ENCODE measurements at regions not wholly inside any gene's neighbourhood (a gene's known extent, or its start where the extent isn't known, plus 50 kb on each side); places are given as distances from the start of the nearest gene placed in this dataset.
A peak's percentile ranks its signal among the peaks of the same experiment; 100 is the strongest.

DNA sequence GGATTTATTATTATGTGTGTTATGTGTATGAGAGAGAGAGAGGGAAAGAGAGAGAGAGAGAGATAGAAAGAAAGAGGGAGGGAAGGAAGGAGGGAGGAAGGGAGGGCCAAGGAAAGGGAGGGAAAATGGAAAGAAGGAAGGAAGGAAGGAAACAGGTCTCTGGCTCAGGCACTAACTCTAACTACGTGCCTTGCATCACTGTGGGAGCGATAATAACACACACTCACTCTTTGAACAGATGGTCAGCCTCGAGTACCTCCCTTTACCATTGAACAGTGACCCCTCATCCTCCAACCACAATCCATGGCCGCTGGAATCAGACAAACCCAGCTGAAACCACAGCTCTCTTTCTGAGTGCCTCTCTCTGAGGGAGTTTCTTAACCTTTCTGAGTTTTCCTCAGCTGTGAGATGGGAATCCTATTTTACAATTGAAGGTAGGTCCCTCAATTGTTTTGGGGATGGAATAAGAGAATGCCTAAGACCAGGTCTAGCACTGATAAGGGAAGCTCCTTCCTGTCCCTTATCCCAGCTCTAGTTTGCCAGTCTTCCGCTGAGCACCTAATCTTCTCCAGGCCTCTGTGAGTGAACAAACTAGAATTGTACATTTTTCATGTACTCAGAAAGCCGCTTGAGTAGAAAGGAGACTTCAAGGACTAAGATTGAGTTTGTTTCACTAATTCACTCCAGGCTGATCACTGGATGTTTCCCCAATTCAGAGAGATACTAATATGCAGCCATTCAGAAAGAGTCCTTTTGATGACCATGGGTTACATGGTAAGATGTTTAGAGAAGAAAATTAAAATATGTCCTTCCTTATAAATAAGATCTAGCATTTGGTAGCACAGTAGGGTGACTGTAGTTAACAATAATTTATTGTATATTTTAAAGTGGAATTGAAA lies 62.8 kb downstream of the IRF2BP2 start:
- H3K27me3 Mint-ChIP-seq (ENCODE audit: insufficient read depth): peaks cover 10% of the 10 kb centered on the region
- TF ChIP-seq CTCF (IDR thresholded peaks at IDR 0.05): no peak
- DNase-seq: no peak
- H3K4me3 Mint-ChIP-seq: no peak overlapping the region
- no peak overlapping the region for H3K27ac Mint-ChIP-seq
- H3K9me3 Mint-ChIP-seq: no peaks in the 10 kb centered on the region
- peaks cover 26% of the 10 kb centered on the region for H3K4me1 Mint-ChIP-seq (ENCODE audit: low read depth)
- H3K36me3 Mint-ChIP-seq (ENCODE audit: low read depth): no peaks in the 10 kb centered on the region

DNA sequence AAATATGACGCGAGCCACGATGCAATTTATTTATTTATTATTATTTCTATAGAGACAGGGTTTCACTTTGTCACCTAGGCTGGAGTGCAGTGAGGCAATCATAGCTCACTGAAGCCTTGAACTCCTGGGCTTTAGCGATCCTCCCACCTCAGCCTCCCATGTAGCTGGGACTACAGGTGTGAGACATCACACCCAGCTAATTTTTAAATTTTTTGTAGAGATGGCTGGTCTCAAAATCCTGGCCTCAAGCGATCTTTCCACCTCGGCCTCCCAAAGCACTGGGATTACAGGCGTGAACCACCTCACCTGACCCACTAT lies 63.6 kb downstream of the IRF2BP2 start:
- TF ChIP-seq CTCF (IDR thresholded peaks at IDR 0.05): no peak
- Mint-ChIP-seq H3K36me3 (ENCODE audit: low read depth) (no peaks in the 10 kb centered on the region), H3K9me3 (no peaks in the 10 kb centered on the region), H3K27me3 (ENCODE audit: insufficient read depth) (peaks cover 10% of the 10 kb centered on the region), H3K27ac (no peak overlapping the region), H3K4me1 (ENCODE audit: low read depth) (peaks cover 33% of the 10 kb centered on the region), H3K4me3 (no peak overlapping the region)
- DNase-seq: no peak

DNA sequence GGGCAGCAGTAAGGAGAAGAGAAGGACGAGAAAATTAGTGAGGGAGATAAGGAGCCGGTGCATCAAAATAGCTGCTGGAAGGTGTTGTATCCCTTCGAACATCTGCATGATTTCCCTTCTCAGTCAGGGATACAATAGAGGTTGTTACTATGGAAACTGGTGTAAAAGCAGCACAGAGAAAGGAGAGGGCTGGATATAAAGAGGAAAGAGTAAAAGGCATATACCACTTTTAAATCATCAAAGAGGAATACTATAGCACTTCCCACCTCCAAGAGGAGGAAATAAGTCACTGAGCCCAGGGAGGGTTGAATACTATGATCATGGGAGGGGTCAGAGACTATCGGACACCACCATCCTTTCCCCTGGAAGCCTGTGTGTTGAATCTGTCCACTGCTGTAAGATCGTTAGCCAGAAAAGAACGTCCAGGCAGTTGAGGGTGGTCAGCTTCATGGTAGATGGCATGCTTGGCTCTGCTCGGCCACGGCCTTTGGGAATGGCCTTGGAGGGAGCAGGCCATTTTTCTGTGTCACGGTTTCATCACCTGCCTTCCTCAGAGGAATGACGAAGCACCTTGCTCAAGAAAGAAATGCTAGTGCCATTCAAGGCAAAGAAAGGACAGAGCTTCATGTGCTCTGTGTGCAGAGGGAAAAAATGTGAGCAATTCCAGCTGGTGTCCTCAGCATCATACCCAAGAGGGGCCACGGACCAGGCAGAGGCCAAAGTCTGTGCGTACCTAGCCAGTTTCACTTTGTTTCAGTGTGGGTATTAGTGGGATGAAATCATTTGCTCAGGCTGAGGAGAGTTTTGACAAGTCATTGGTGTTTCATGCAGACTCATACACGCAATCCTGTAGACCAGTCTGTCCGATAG lies 64.2 kb downstream of the IRF2BP2 start:
- H3K4me1 Mint-ChIP-seq (ENCODE audit: low read depth): peaks cover 34% of the 10 kb centered on the region

GRCh38 chr1:234544087-234544579 lies 65.2 kb upstream of the TARBP1 start:
- H3K9me3 Mint-ChIP-seq: no peaks in the 10 kb centered on the region
- peak overlapping the region; percentile 56 for H3K4me3 Mint-ChIP-seq
- peaks cover 34% of the 10 kb centered on the region for H3K4me1 Mint-ChIP-seq (ENCODE audit: low read depth)
- H3K27ac Mint-ChIP-seq: peak overlapping the region; percentile 90
- DNase-seq: peak; percentile 91
- TF ChIP-seq CTCF (IDR thresholded peaks at IDR 0.05): no peak
- no peaks in the 10 kb centered on the region for H3K36me3 Mint-ChIP-seq (ENCODE audit: low read depth)
- peaks cover 6% of the 10 kb centered on the region for H3K27me3 Mint-ChIP-seq (ENCODE audit: insufficient read depth)

More for the DNA sequence above, 64.2 kb downstream of the IRF2BP2 start:
- H3K27ac Mint-ChIP-seq: peak overlapping the region; percentile 90; the same call in 1 of the 2 replicates
- no peaks in the 10 kb centered on the region for H3K36me3 Mint-ChIP-seq (ENCODE audit: low read depth)
- H3K4me3 Mint-ChIP-seq: no peak overlapping the region
- TF ChIP-seq CTCF (IDR thresholded peaks at IDR 0.05): no peak
- no peaks in the 10 kb centered on the region for H3K9me3 Mint-ChIP-seq
- H3K27me3 Mint-ChIP-seq (ENCODE audit: insufficient read depth): peaks cover 7% of the 10 kb centered on the region
- DNase-seq: no peak

- Mint-ChIP-seq H3K27me3 (ENCODE audit: insufficient read depth) (peaks cover 8% of the 10 kb centered on the region), H3K9me3 (no peaks in the 10 kb centered on the region), H3K4me1 (ENCODE audit: low read depth) (peaks cover 34% of the 10 kb centered on the region), H3K36me3 (ENCODE audit: low read depth) (no peaks in the 10 kb centered on the region), H3K4me3 (peak overlapping the region; percentile 56; the same call in 1 of the 2 replicates), H3K27ac (peak overlapping the region; percentile 90)
- TF ChIP-seq CTCF (IDR thresholded peaks at IDR 0.05): peak; percentile 21
- no peak for DNase-seq
Measured at GRCh38 chr1:234543442-234544086, 64.6 kb upstream of the TARBP1 start.

Data from HFFc6 (cell line).